Suprapubic skin (tissue), 4 donors: ENCODE measurements at regions not wholly inside any gene's neighbourhood (a gene's known extent, or its start where the extent isn't known, plus 50 kb on each side); places are given as distances from the start of the nearest gene placed in this dataset.

ENCODE experiments used
- POLR2A ChIP-seq, 2 donors: fragments of 450-650 bp; IDR thresholded peaks; one replicate each; pipeline ENCODE4 v1.6.1; 2017; ENCODE audit warnings: antibody characterized with exemption in 2 of 2, mild to moderate bottlenecking in 2 of 2, moderate library complexity in 2 of 2
- POLR2AphosphoS5 ChIP-seq, 3 donors: sonication (generic); formaldehyde crosslinking; IDR thresholded peaks; one replicate each; pipeline ENCODE4 v1.6.1; 2017; ENCODE audit warnings: antibody characterized with exemption in 3 of 3

DNA sequence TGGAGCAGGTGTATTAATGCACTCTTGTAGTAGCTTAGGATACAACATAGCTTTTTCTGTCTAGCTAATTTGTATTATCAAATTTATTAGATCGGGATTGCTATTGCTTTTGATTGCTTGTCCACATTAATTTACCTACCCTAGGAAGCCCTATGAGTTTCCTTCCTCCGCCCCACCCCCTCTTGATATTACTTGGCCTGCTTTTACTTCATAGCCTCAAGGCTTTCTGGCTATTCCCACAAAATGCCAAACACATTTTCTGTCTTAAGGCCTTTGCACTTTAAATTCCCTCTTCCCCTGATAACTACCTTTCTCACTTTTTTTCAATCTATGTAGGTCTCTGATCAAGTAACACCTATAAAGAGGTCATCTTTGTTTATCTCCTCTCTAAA, 99.1 kb upstream of the PRSS16 start:
- TF ChIP-seq POLR2AphosphoS5 (IDR thresholded peaks at IDR 0.05) (no peak), POLR2A (IDR thresholded peaks at IDR 0.05) (no peak)
